ENCODE measurements at regions not wholly inside any gene's neighbourhood (a gene's known extent, or its start where the extent isn't known, plus 50 kb on each side); places are given as distances from the start of the nearest gene placed in this dataset.
"Not testable (repeated sequence)": the region's sequence is repeated elsewhere in the genome, so short reads cannot be mapped to it uniquely, and the experiment has no call there.

DNA sequence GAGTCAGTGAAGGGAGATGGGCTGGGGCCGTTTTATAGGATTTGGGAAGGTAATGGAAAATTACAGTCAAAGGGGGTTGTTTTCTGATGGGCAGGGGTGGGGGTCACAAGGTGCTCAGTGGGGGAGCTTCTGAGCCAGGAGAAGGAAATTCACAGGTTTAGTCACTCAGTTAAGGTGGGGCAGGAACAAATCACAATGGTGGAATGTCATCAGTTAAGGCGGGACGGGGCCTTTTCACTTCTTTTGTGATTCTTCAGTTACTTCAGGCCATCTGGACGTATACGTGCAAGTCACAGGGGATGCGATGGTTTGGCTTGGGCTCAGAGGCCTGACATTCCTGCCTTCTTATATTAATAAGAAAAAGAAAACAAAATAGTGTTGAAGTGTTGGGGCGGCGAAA lies 408.5 kb downstream of the TENT5A start:
- TF ChIP-seq POLR2A (IDR thresholded peaks at IDR 0.05); EP300 (IDR thresholded peaks at IDR 0.05; ENCODE audit: low read depth); CTCF (IDR thresholded peaks at IDR 0.05): not testable (repeated sequence)

Measured in transverse colon (tissue), 3 donors.